HepG2 (cell line): ENCODE measurements at regions not wholly inside any gene's neighbourhood (a gene's known extent, or its start where the extent isn't known, plus 50 kb on each side); places are given as distances from the start of the nearest gene placed in this dataset.

Source experiments
- ATAC-seq: fragments of 200-7000 bp; cut with Tn5 transposase; 3 replicates; pipeline ENCODE4 v1.9.1; 2020; ENCODE audit warnings: mild to moderate bottlenecking, moderate library complexity
- BruUV-seq: library from RNA; stranded (reverse); fragments of 400-500 nt; replicated peaks from 2 replicates; lab custom pipeline; 2021; lab: Mats Ljungman, UMichigan
- CTCF ChIA-PET: fragments of 300-600 bp; formaldehyde crosslinking; extraction: SDS; loops from one replicate; lab custom pipeline; 2021; ENCODE audit warnings: low total read pairs, inconsistent platforms, low intra/inter-chr PET ratio; lab: Yijun Ruan, JAX
- POLR2A ChIA-PET: fragments of 350-600 bp; sonication (Branson Sonifier 250); formaldehyde crosslinking; loops from one replicate; lab custom pipeline; 2020; ENCODE audit warnings: antibody characterized with exemption, inconsistent platforms; lab: Yijun Ruan, JAX
- DNase-seq: peaks from one replicate; pipeline ENCODE4 v3.0.0-alpha.2; 2015; ENCODE audit warnings: low spot score
- FAIRE-seq: peaks from 3 replicates; lab custom pipeline; 2011; peaks lifted over from hg19 to GRCh38; lab: Jason Lieb, UNC
- H2AFZ ChIP-seq: one replicate; pipeline ENCODE4 v1.6.1; 2011; ENCODE audit warnings: low read length, inconsistent platforms
- H3K27ac ChIP-seq: fragments of 300-600 bp; 3 replicates; pipeline ENCODE4 v1.8.0; 2011; ENCODE audit warnings: mixed run types, mild to moderate bottlenecking, mixed read lengths, low read length, inconsistent platforms; ENCODE audit not compliant: insufficient read depth; ENCODE audit errors: extremely low read length
- H3K27me3 ChIP-seq, 2 experiments: fragments of 200-600 bp in 1 of 2; 2 replicates in 1 of 2; 3 replicates in 1 of 2; pipeline versions ENCODE4 v1.6.0 to v1.8.0; 2011; ENCODE audit warnings: low read length in 2 of 2, mild to moderate bottlenecking in 2 of 2, moderate library complexity in 2 of 2, inconsistent platforms in 1 of 2; ENCODE audit not compliant: insufficient read depth in 2 of 2, control insufficient read depth in 1 of 2
- H3K36me3 ChIP-seq, 2 experiments: fragments of 200-600 bp in 1 of 2; replicated peaks in 1 of 2; 2 replicates in 1 of 2; 3 replicates in 1 of 2; pipeline versions ENCODE4 v1.5.1 to v1.8.0; 2011; ENCODE audit warnings: low read length in 2 of 2, inconsistent platforms in 1 of 2; ENCODE audit not compliant: insufficient read depth in 2 of 2, control insufficient read depth in 1 of 2
- H3K4me1 ChIP-seq: 2 replicates; pipeline ENCODE4 v1.5.1; 2012; ENCODE audit warnings: low read length, inconsistent platforms; ENCODE audit not compliant: insufficient read depth
- H3K4me2 ChIP-seq: 2 replicates; pipeline ENCODE4 v1.6.0; 2011; ENCODE audit warnings: low read depth, low read length, inconsistent platforms
- H3K4me3 ChIP-seq, 3 experiments: fragments of 200-600 bp in 1 of 3; sonication (generic), shearing (Covaris generic) in 1 of 3; replicated peaks in 1 of 3; 2 replicates each; pipeline ENCODE4 v1.5.1; 2011 to 2016; ENCODE audit warnings: low read length in 3 of 3, inconsistent platforms in 2 of 3, low read depth in 2 of 3, mild to moderate bottlenecking in 2 of 3, control low read depth in 1 of 3, mixed read lengths in 1 of 3; ENCODE audit not compliant: insufficient read depth in 1 of 3
- H3K79me2 ChIP-seq: one replicate; pipeline ENCODE4 v1.6.1; 2011; ENCODE audit warnings: low read length, inconsistent platforms; ENCODE audit not compliant: insufficient read depth
- H3K9ac ChIP-seq: 2 replicates; pipeline ENCODE4 v1.6.0; 2011; ENCODE audit warnings: mild to moderate bottlenecking, low read depth, low read length, inconsistent platforms; ENCODE audit not compliant: insufficient read depth
- H3K9me3 ChIP-seq: 2 replicates; pipeline ENCODE4 v1.5.1; 2012; ENCODE audit warnings: mild to moderate bottlenecking, low read length
- H4K20me1 ChIP-seq: 2 replicates; pipeline ENCODE4 v1.6.0; 2011; ENCODE audit warnings: inconsistent platforms, mild to moderate bottlenecking, low read length, moderate library complexity; ENCODE audit not compliant: insufficient read depth
- CEBPB ChIP-seq: IDR thresholded peaks from 2 replicates; pipeline ENCODE4 v1.6.1; 2011; ENCODE audit warnings: low read depth, low read length, improper control_type of control experiment, borderline replicate concordance
- HMGA1 ChIP-seq: sonication (generic); formaldehyde crosslinking; conservative IDR thresholded peaks from 2 replicates; pipeline ENCODE4 v1.4.0; 2020; ENCODE audit warnings: missing genetic modification reagents
- KDM6A ChIP-seq: IDR thresholded peaks from 2 replicates; pipeline ENCODE4 v1.6.1; 2016; ENCODE audit warnings: low read depth
- RBAK ChIP-seq: sonication (generic); formaldehyde crosslinking; IDR thresholded peaks from 2 replicates; pipeline ENCODE4 v1.5.1; 2020; ENCODE audit warnings: mild to moderate bottlenecking, missing genetic modification reagents
- THAP8 ChIP-seq: sonication (generic); formaldehyde crosslinking; IDR thresholded peaks from 2 replicates; pipeline ENCODE4 v1.5.1; 2020; ENCODE audit warnings: missing genetic modification reagents, mild to moderate bottlenecking, borderline replicate concordance
- TOE1 ChIP-seq: sonication (generic); formaldehyde crosslinking; IDR thresholded peaks from 2 replicates; pipeline ENCODE4 v1.4.0; 2020; ENCODE audit warnings: mild to moderate bottlenecking, missing genetic modification reagents
- ZNF326 ChIP-seq: sonication (generic); formaldehyde crosslinking; IDR thresholded peaks from 2 replicates; pipeline ENCODE4 v1.4.0; 2020; ENCODE audit warnings: missing genetic modification reagents, borderline replicate concordance
- ZNF605 ChIP-seq: sonication (generic); formaldehyde crosslinking; IDR thresholded peaks from 2 replicates; pipeline ENCODE4 v1.8.0; 2022; ENCODE audit warnings: mild to moderate bottlenecking, missing genetic modification reagents
- ZNF773 ChIP-seq: sonication (generic); formaldehyde crosslinking; IDR thresholded peaks from 2 replicates; pipeline ENCODE4 v1.4.0; 2020; ENCODE audit warnings: missing genetic modification reagents, borderline replicate concordance
- ZSCAN29 ChIP-seq: sonication (generic); formaldehyde crosslinking; conservative IDR thresholded peaks from 2 replicates; pipeline ENCODE4 v1.4.0; 2020; ENCODE audit warnings: mild to moderate bottlenecking, missing genetic modification reagents
- ZZZ3 ChIP-seq: sonication (generic); formaldehyde crosslinking; IDR thresholded peaks from 2 replicates; pipeline ENCODE4 v1.4.0; 2020; ENCODE audit warnings: missing genetic modification reagents, mild to moderate bottlenecking, borderline replicate concordance
- WGBS: methylation state at CpG from one replicate; pipeline ENCODE4 v1.1.6; 2017; ENCODE audit warnings: low lambda C conversion rate; 5-methylcytosine and 5-hydroxymethylcytosine counted together
- in situ Hi-C: cut with HindIII; loops from 2 replicates; pipeline ENCODE4 v1.10.0; 2017; ENCODE audit warnings: low pct_unique_long_range_greater_than_20kb; ENCODE audit not compliant: extremely low pct_ligation_motif_present
- intact Hi-C: fragments of 100-400 bp; cut with micrococcal nuclease; formaldehyde crosslinking; loops from one replicate; pipeline ENCODE4 v1.10.0; 2022; ENCODE audit not compliant: unreplicated experiment
- TF ChIP-seq, protein P1 (sequence below): sonication (generic); formaldehyde crosslinking; IDR thresholded peaks from 2 replicates; pipeline ENCODE4 v1.8.1; 2023; ENCODE audit warnings: mild to moderate bottlenecking, missing genetic modification reagents
- TF ChIP-seq, protein P2 (sequence below): sonication (generic); formaldehyde crosslinking; IDR thresholded peaks from 2 replicates; pipeline ENCODE4 v1.4.0; 2020; ENCODE audit warnings: missing genetic modification reagents, mild to moderate bottlenecking, borderline replicate concordance
- TF ChIP-seq, protein P3 (sequence below): sonication (generic); formaldehyde crosslinking; IDR thresholded peaks from 2 replicates; pipeline ENCODE4 v1.4.0; 2020; ENCODE audit warnings: mild to moderate bottlenecking, low read depth, missing genetic modification reagents

DNA sequence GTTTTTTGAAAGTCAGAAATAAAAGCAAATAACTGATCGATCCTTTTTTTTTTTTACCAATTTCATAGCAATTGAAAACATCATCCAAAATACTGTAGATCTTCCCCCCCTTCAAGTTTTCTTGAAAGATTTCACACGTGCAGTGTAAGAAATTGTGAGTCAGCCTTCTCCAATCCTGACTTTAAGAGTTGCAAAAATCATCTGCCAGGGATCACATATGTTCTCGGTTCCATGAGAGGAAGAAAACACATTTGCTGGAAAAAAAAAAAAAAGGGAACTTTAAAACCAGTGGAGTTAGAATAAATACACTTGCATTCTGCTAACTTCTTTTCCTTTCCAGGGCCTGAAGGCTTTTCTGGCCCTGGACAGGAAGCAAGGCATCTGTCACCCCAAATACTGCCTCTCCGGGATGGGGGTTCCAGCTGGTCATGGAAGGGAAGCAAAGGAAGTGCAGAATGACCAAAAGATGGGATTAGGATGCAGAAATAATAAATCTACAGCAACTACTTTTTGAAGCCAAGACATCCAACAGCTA is 198.4 kb upstream of the KIAA1217 start:
- TF ChIP-seq, protein P1, sequence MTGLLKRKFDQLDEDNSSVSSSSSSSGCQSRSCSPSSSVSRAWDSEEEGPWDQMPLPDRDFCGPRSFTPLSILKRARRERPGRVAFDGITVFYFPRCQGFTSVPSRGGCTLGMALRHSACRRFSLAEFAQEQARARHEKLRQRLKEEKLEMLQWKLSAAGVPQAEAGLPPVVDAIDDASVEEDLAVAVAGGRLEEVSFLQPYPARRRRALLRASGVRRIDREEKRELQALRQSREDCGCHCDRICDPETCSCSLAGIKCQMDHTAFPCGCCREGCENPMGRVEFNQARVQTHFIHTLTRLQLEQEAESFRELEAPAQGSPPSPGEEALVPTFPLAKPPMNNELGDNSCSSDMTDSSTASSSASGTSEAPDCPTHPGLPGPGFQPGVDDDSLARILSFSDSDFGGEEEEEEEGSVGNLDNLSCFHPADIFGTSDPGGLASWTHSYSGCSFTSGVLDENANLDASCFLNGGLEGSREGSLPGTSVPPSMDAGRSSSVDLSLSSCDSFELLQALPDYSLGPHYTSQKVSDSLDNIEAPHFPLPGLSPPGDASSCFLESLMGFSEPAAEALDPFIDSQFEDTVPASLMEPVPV (CRISPR knock-in tag), result no peak
- TF ChIP-seq ZNF605 (CRISPR knock-in tag) (no peak), TOE1 (CRISPR knock-in tag) (no peak), THAP8 (no peak)
- TF ChIP-seq, all 625 proteins: peak for 0
- Histone ChIP-seq H3K9me3 (no peaks in the 10 kb centered on the region), H3K27me3 (no peaks in the 10 kb centered on the region; a peak in 1 of 5 replicates), H4K20me1 (no peaks in the 10 kb centered on the region), H3K79me2 (no peaks in the 10 kb centered on the region), H3K4me1 (peaks cover 10% of the 10 kb centered on the region), H3K36me3 (no peaks in the 10 kb centered on the region), H3K4me3 (no peak overlapping the region), H3K4me2 (no peak overlapping the region), H3K27ac (no peak overlapping the region), H2AFZ (no peak overlapping the region), H3K9ac (no peak overlapping the region)
- CTCF ChIA-PET, result no interaction called here
- no TSS peak for BruUV-seq
- ATAC-seq (no peak), FAIRE-seq (no peak), DNase-seq (no peak)
- in situ Hi-C loops (no loop called here), intact Hi-C loops (no loop called here)
- POLR2A ChIA-PET, result no interaction called here
- 19% methylated on average over 4 of the region's 4 CpGs for WGBS

DNA sequence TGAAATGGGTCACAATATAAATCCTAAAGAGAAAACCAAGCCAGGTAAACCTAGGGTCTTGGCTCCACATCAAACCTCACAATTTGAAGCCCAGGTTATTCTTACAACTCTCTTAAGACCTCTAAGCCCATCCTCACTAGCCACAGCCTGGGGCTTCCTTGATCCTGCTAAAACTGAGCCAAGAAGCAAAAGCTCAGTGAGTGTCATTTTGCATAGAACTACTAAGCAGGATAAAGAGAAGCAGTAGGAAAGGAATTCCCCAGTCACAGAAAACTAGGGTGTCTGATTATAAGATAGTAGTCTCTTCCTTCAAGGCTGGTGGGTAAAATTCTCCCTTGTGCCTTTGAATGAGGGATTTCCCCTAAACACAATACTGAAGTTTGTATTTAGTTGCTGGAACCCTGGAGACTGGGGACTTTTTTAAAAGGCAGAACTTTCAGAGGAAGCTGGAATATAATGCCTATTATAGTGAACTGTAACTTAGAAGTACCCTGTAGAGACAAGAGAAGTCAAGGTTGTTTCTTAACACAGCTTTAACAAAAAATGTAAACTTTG is 196.6 kb upstream of the KIAA1217 start:
- DNase-seq, result no peak
- CTCF ChIA-PET, result no interaction called here
- Histone ChIP-seq H3K79me2 (no peaks in the 10 kb centered on the region), H4K20me1 (no peaks in the 10 kb centered on the region), H3K4me3 (no peak overlapping the region), H3K9ac (no peak overlapping the region), H3K27me3 (no peaks in the 10 kb centered on the region; a peak in 1 of 5 replicates), H3K4me1 (peaks cover 10% of the 10 kb centered on the region), H3K9me3 (no peaks in the 10 kb centered on the region), H3K36me3 (no peaks in the 10 kb centered on the region), H3K4me2 (no peak overlapping the region), H3K27ac (no peak overlapping the region), H2AFZ (no peak overlapping the region)
- no peak for ATAC-seq
- BruUV-seq, result no TSS peak
- POLR2A ChIA-PET, result no interaction called here
- in situ Hi-C loops, result no loop called here
- intact Hi-C loops, result no loop called here
- FAIRE-seq, result no peak
- TF ChIP-seq ZNF773 (CRISPR knock-in tag) (no peak), RBAK (CRISPR knock-in tag) (no peak), KDM6A (CRISPR knock-in tag) (no peak), ZSCAN29 (CRISPR knock-in tag) (no peak), HMGA1 (CRISPR knock-in tag) (no peak), ZZZ3 (no peak), ZNF326 (CRISPR knock-in tag) (no peak), CEBPB (no peak)
- TF ChIP-seq, protein P2, sequence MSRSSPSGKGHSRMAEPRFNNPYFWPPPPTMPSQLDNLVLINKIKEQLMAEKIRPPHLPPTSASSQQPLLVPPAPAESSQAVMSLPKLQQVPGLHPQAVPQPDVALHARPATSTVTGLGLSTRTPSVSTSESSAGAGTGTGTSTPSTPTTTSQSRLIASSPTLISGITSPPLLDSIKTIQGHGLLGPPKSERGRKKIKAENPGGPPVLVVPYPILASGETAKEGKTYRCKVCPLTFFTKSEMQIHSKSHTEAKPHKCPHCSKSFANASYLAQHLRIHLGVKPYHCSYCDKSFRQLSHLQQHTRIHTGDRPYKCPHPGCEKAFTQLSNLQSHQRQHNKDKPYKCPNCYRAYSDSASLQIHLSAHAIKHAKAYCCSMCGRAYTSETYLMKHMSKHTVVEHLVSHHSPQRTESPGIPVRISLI (CRISPR knock-in tag), result no peak
- TF ChIP-seq, protein P3, sequence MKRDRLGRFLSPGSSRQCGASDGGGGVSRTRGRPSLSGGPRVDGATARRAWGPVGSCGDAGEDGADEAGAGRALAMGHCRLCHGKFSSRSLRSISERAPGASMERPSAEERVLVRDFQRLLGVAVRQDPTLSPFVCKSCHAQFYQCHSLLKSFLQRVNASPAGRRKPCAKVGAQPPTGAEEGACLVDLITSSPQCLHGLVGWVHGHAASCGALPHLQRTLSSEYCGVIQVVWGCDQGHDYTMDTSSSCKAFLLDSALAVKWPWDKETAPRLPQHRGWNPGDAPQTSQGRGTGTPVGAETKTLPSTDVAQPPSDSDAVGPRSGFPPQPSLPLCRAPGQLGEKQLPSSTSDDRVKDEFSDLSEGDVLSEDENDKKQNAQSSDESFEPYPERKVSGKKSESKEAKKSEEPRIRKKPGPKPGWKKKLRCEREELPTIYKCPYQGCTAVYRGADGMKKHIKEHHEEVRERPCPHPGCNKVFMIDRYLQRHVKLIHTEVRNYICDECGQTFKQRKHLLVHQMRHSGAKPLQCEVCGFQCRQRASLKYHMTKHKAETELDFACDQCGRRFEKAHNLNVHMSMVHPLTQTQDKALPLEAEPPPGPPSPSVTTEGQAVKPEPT, result no peak
